Prostate gland (tissue), 2 donors: ENCODE measurements at regions not wholly inside any gene's neighbourhood (a gene's known extent, or its start where the extent isn't known, plus 50 kb on each side); places are given as distances from the start of the nearest gene placed in this dataset.

ENCODE experiments used
- CTCF ChIP-seq, 4 experiments: fragments of 200-600 bp in 2 of 4; fragments of 450-650 bp in 2 of 4; sonication (generic) in 2 of 4; IDR thresholded peaks; 1 replicate in 3 of 4; 2 replicates in 1 of 4; pipeline ENCODE4 v1.5.1; 2016 to 2019; ENCODE audit warnings: antibody characterized with exemption in 4 of 4, mild to moderate bottlenecking in 2 of 4, moderate library complexity in 2 of 4
- POLR2A ChIP-seq: fragments of 450-650 bp; IDR thresholded peaks from one replicate; pipeline ENCODE4 v1.6.1; 2016; ENCODE audit warnings: antibody characterized with exemption, mild to moderate bottlenecking

GRCh38 chr3:55159711-55160110, 231.9 kb upstream of the LRTM1 start:
- TF ChIP-seq CTCF (IDR thresholded peaks at IDR 0.05) (no peak), POLR2A (no peak)
